ENCODE measurements at regions not wholly inside any gene's neighbourhood (a gene's known extent, or its start where the extent isn't known, plus 50 kb on each side); places are given as distances from the start of the nearest gene placed in this dataset.

- Mint-ChIP-seq H3K27ac (no peak overlapping the region), H3K4me1 (no peaks in the 10 kb centered on the region), H3K9me3 (ENCODE audit: insufficient read depth) (no peaks in the 10 kb centered on the region), H3K27me3 (peaks cover 20% of the 10 kb centered on the region), H3K4me3 (no peak overlapping the region)
- peaks cover 0 to 6% (median 2%) of the 10 kb centered on the region in 4 experiments for H3K27me3 ChIP-seq (replicated peaks in 1 of 4; ENCODE audit: control extremely low read depth in 1 of 4, control insufficient read depth in 3 of 4, insufficient read depth in 4 of 4, low read length in 3 of 4)
- H3K9ac ChIP-seq (ENCODE audit: low read length), result no peak overlapping the region
- DNase-seq (no peak), ATAC-seq (ENCODE audit: low read depth) (no peak)
- no peak overlapping the region for H3K4me3 ChIP-seq (ENCODE audit: control extremely low read depth in 1 of 5, extremely low read depth in 1 of 5, insufficient read depth in 1 of 5, low read depth in 2 of 5, low read length in 4 of 5)
- intact Hi-C loops (cut with micrococcal nuclease), result no loop called here
- H3K4me1 ChIP-seq (ENCODE audit: control insufficient read depth in 2 of 2, insufficient read depth in 2 of 2, low read length in 2 of 2), result no peaks in the 10 kb centered on the region
- ChIA-PET POLR2A (no interaction called here), CTCF (no interaction called here)
- no peak overlapping the region for H2AFZ ChIP-seq (ENCODE audit: insufficient read depth, low read depth, low read length, poor library complexity, severe bottlenecking)
- H4K20me1 ChIP-seq (ENCODE audit: control insufficient read depth, insufficient read depth, low read length, poor library complexity, severe bottlenecking), result no peaks in the 10 kb centered on the region
- no peak for TF ChIP-seq CTCF (IDR thresholded peaks at IDR 0.05)
- TF ChIP-seq EZH2 (IDR thresholded peaks at IDR 0.05; ENCODE audit: borderline replicate concordance, insufficient read depth, low read depth, low read length, poor library complexity, severe bottlenecking), result no peak
- H3K79me2 ChIP-seq (ENCODE audit: control insufficient read depth, insufficient read depth, low read length), result no peaks in the 10 kb centered on the region
- WGBS (ENCODE audit: insufficient coverage), result 90% methylated on average over 5 of the region's 7 CpGs
- no peaks in the 10 kb centered on the region for H3K36me3 ChIP-seq (replicated peaks in 1 of 2; ENCODE audit: control extremely low read depth in 1 of 2, control insufficient read depth in 1 of 2, extremely low read depth in 1 of 2, insufficient read depth in 2 of 2, low read length in 1 of 2)
- H3K9me3 ChIP-seq (ENCODE audit: control extremely low read depth in 1 of 3, control insufficient read depth in 2 of 3, insufficient read depth in 1 of 3, low read length in 2 of 3), result no peaks in the 10 kb centered on the region
- no peak overlapping the region for H3K4me2 ChIP-seq (replicated peaks; ENCODE audit: low read depth, low read length, poor library complexity, severe bottlenecking)
- no peak overlapping the region for H3K27ac ChIP-seq (ENCODE audit: low read length in 2 of 2)
These were observed 258.9 kb upstream of the TNP1 start for GRCh38 chr2:217118559-217119284.

- Histone ChIP-seq H3K4me1 (ENCODE audit: control insufficient read depth in 2 of 2, insufficient read depth in 2 of 2, low read length in 2 of 2) (no peaks in the 10 kb centered on the region), H3K9ac (ENCODE audit: low read length) (no peak overlapping the region), H3K36me3 (replicated peaks in 1 of 2; ENCODE audit: control extremely low read depth in 1 of 2, control insufficient read depth in 1 of 2, extremely low read depth in 1 of 2, insufficient read depth in 2 of 2, low read length in 1 of 2) (no peaks in the 10 kb centered on the region), H3K9me3 (ENCODE audit: control extremely low read depth in 1 of 3, control insufficient read depth in 2 of 3, insufficient read depth in 1 of 3, low read length in 2 of 3) (no peaks in the 10 kb centered on the region), H4K20me1 (ENCODE audit: control insufficient read depth, insufficient read depth, low read length, poor library complexity, severe bottlenecking) (no peaks in the 10 kb centered on the region), H3K4me2 (replicated peaks; ENCODE audit: low read depth, low read length, poor library complexity, severe bottlenecking) (no peak overlapping the region), H3K27me3 (replicated peaks in 1 of 4; ENCODE audit: control extremely low read depth in 1 of 4, control insufficient read depth in 3 of 4, insufficient read depth in 4 of 4, low read length in 3 of 4) (peaks cover 0 to 6% (median 2%) of the 10 kb centered on the region in 4 experiments), H3K27ac (ENCODE audit: low read length in 2 of 2) (no peak overlapping the region), H3K79me2 (ENCODE audit: control insufficient read depth, insufficient read depth, low read length) (no peaks in the 10 kb centered on the region), H3K4me3 (ENCODE audit: control extremely low read depth in 1 of 5, extremely low read depth in 1 of 5, insufficient read depth in 1 of 5, low read depth in 2 of 5, low read length in 4 of 5) (no peak overlapping the region), H2AFZ (ENCODE audit: insufficient read depth, low read depth, low read length, poor library complexity, severe bottlenecking) (no peak overlapping the region)
- CTCF ChIA-PET, result no interaction called here
- TF ChIP-seq CTCF (IDR thresholded peaks at IDR 0.05) (no peak), EZH2 (IDR thresholded peaks at IDR 0.05; ENCODE audit: borderline replicate concordance, insufficient read depth, low read depth, low read length, poor library complexity, severe bottlenecking) (no peak)
- Mint-ChIP-seq H3K4me1 (no peaks in the 10 kb centered on the region), H3K9me3 (ENCODE audit: insufficient read depth) (no peaks in the 10 kb centered on the region), H3K27me3 (peaks cover 16% of the 10 kb centered on the region), H3K27ac (no peak overlapping the region), H3K4me3 (no peak overlapping the region)
- ATAC-seq (ENCODE audit: low read depth), result no peak
- intact Hi-C loops (cut with micrococcal nuclease), result no loop called here
- no peak for DNase-seq
- WGBS (ENCODE audit: insufficient coverage), result no CpG with 5 or more reads among the region's 1 CpG
- POLR2A ChIA-PET, result no interaction called here
These were observed 257.7 kb upstream of the TNP1 start for GRCh38 chr2:217117523-217117922.
